Mucosa of stomach (tissue), 1 donor: ENCODE measurements at regions not wholly inside any gene's neighbourhood (a gene's known extent, or its start where the extent isn't known, plus 50 kb on each side); places are given as distances from the start of the nearest gene placed in this dataset.

Source experiments
- H3K27me3 ChIP-seq: one replicate; pipeline ENCODE4 v1.7.0; 2013; ENCODE audit warnings: mild to moderate bottlenecking, low read length; ENCODE audit not compliant: control insufficient read depth, insufficient read depth
- H3K36me3 ChIP-seq: one replicate; pipeline ENCODE4 v1.7.0; 2013; ENCODE audit warnings: low read length; ENCODE audit not compliant: control insufficient read depth, insufficient read depth
- H3K4me1 ChIP-seq: one replicate; pipeline ENCODE4 v1.7.0; 2013; ENCODE audit warnings: mild to moderate bottlenecking, low read length; ENCODE audit not compliant: control insufficient read depth, insufficient read depth
- H3K4me3 ChIP-seq: one replicate; pipeline ENCODE4 v1.7.0; 2013; ENCODE audit warnings: low read length
- H3K9ac ChIP-seq: one replicate; pipeline ENCODE4 v1.7.0; 2013; ENCODE audit warnings: mild to moderate bottlenecking, low read length, moderate library complexity
- H3K9me3 ChIP-seq: one replicate; pipeline ENCODE4 v1.7.0; 2013; ENCODE audit warnings: mild to moderate bottlenecking, low read length, moderate library complexity; ENCODE audit not compliant: control insufficient read depth
- donor health status: Pancreatic carcinoma.

- no peaks in the 10 kb centered on the region for H3K4me1 ChIP-seq
- no peaks in the 10 kb centered on the region for H3K27me3 ChIP-seq
- no peaks in the 10 kb centered on the region for H3K9me3 ChIP-seq
- no peak overlapping the region for H3K9ac ChIP-seq
- no peak overlapping the region for H3K4me3 ChIP-seq
- no peaks in the 10 kb centered on the region for H3K36me3 ChIP-seq
Measured at GRCh38 chr2:58533376-58533775, 292.3 kb upstream of the FANCL start.

DNA sequence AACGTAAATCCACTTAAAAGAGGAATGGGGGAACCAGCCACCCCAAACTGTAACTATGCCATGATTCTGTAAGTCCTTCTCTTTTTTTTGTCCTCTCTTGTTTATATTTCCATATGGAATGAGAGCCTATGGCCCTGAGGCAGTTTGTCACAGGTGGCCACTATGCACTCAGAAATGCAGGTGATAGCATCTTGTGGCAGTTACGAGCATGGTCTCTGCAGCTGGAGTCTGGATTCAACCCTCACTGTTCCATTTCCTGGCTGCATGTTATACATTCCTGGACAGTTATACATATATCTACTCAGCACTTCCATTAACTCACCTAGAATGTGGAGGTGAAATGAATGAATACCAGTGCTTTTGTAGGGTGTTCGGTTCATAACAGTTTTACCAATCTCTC is 291.5 kb upstream of the FANCL start:
- no peak overlapping the region for H3K9ac ChIP-seq
- H3K9me3 ChIP-seq, result no peaks in the 10 kb centered on the region
- no peaks in the 10 kb centered on the region for H3K36me3 ChIP-seq
- no peaks in the 10 kb centered on the region for H3K27me3 ChIP-seq
- H3K4me3 ChIP-seq, result no peak overlapping the region
- no peaks in the 10 kb centered on the region for H3K4me1 ChIP-seq

DNA sequence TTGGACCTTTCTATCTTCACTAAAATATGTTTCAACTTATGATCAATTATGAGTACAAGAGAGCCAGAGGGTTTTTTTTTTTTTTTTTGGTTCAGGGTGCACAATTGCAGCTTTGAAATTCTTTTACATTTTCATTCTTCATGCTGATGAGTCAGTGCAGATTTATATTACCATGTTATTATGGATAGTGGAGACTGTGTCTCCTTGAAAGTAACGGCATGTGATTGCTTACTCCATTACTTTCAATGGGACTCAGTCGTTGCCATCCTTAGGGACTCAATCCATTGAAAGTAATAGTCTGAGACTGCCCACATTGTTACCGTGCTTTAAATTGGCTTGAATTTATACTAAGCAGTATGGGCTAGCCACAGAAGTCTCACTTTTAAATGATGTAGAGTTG is 286.5 kb upstream of the FANCL start:
- Histone ChIP-seq H3K9me3 (no peaks in the 10 kb centered on the region), H3K4me1 (no peaks in the 10 kb centered on the region), H3K27me3 (no peaks in the 10 kb centered on the region), H3K4me3 (no peak overlapping the region), H3K9ac (no peak overlapping the region), H3K36me3 (no peaks in the 10 kb centered on the region)

- no peak overlapping the region for H3K9ac ChIP-seq
- no peaks in the 10 kb centered on the region for H3K36me3 ChIP-seq
- H3K27me3 ChIP-seq, result no peaks in the 10 kb centered on the region
- no peaks in the 10 kb centered on the region for H3K4me1 ChIP-seq
- no peaks in the 10 kb centered on the region for H3K9me3 ChIP-seq
- H3K4me3 ChIP-seq, result no peak overlapping the region
Measured at GRCh38 chr2:58521803-58522554, 280.9 kb upstream of the FANCL start.

- no peak overlapping the region for H3K4me3 ChIP-seq
- no peaks in the 10 kb centered on the region for H3K9me3 ChIP-seq
- H3K36me3 ChIP-seq, result no peaks in the 10 kb centered on the region
- no peaks in the 10 kb centered on the region for H3K4me1 ChIP-seq
- H3K9ac ChIP-seq, result no peak overlapping the region
- no peaks in the 10 kb centered on the region for H3K27me3 ChIP-seq
Measured at GRCh38 chr2:58520903-58521302, 279.8 kb upstream of the FANCL start.

- H3K27me3 ChIP-seq, result no peaks in the 10 kb centered on the region
- no peaks in the 10 kb centered on the region for H3K9me3 ChIP-seq
- no peak overlapping the region for H3K9ac ChIP-seq
- H3K4me1 ChIP-seq, result no peaks in the 10 kb centered on the region
- no peaks in the 10 kb centered on the region for H3K36me3 ChIP-seq
- no peak overlapping the region for H3K4me3 ChIP-seq
Measured at GRCh38 chr2:58517881-58518280, 276.8 kb upstream of the FANCL start.

- no peaks in the 10 kb centered on the region for H3K27me3 ChIP-seq
- no peak overlapping the region for H3K4me3 ChIP-seq
- no peaks in the 10 kb centered on the region for H3K36me3 ChIP-seq
- no peaks in the 10 kb centered on the region for H3K4me1 ChIP-seq
- no peaks in the 10 kb centered on the region for H3K9me3 ChIP-seq
- H3K9ac ChIP-seq, result no peak overlapping the region
Measured at GRCh38 chr2:58516695-58517094, 275.6 kb upstream of the FANCL start.

DNA sequence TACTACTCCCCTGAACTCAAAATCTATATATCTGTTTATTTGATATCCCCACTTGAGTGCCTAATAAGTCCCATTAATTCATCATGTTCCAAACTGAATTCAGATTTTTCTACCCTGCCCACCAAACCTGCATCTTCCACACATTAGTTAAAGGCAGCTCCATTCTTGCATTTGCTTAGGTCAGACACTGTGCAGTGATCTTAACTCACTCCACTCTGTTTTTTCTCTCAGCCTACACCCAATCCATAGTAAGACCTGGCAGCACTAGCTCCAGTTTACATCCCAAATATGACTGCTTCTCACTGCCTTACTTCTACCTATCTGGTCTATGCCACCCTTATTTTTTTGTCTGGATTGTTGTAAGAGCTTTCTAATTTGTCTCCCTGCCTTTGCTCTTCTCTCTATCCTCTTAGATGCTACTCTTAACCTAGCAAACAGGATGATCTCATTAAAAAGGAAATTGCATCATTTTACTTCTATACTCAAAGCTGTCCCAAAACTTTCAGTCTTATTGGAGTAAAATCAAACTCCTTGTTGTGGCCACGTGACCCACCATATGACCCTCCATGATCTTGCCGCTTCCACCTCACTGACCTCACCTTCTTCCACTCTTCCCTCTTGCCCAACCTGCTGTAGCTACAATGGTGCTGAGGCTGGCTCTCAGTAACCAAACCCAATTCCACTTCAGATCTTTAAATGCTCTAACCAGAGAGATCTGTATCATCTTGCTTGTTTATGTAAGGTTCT is 274.9 kb upstream of the FANCL start:
- Histone ChIP-seq H3K9me3 (no peaks in the 10 kb centered on the region), H3K27me3 (no peaks in the 10 kb centered on the region), H3K9ac (no peak overlapping the region), H3K4me1 (no peaks in the 10 kb centered on the region), H3K36me3 (no peaks in the 10 kb centered on the region), H3K4me3 (no peak overlapping the region)

DNA sequence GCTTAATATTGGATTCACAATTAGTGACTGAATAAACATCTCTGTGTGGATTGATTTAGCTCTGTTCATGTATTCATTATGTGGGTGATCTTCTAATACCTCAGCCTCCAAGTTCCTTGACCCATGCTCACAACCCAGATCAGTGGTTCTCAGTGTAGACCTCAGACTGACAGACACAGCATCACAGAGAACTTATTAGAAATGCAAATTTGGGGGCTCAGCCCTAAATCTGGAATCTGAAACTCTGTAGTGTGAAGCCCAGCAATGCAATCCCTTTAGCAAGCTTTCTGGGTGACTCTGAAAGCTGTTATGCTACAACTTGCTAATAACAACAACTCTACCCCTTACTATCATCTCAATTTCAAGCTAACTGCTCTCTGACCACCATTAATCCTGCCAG is 273.1 kb upstream of the FANCL start:
- no peaks in the 10 kb centered on the region for H3K36me3 ChIP-seq
- H3K4me1 ChIP-seq, result no peaks in the 10 kb centered on the region
- no peaks in the 10 kb centered on the region for H3K9me3 ChIP-seq
- H3K27me3 ChIP-seq, result no peaks in the 10 kb centered on the region
- no peak overlapping the region for H3K4me3 ChIP-seq
- H3K9ac ChIP-seq, result no peak overlapping the region

DNA sequence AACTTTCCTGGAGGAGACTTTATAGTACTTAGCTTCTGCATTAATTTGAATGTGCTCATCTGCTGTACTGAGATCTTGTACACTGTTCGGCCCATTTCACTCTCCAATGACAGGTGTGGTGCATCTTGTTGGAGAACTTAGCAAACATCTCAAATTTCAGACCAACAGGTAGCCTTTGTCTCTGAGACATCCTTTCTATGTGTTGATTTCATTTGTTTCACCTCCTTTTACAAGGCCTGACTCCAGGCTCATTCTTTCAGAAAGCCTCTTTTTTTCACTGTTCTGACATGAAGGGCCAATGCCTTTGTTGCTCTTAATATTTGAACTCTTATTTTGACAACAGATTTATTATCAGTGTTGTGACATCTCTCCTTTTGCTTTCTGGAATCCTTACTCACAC is 271.8 kb upstream of the FANCL start:
- Histone ChIP-seq H3K27me3 (no peaks in the 10 kb centered on the region), H3K4me3 (no peak overlapping the region), H3K9me3 (no peaks in the 10 kb centered on the region), H3K4me1 (no peaks in the 10 kb centered on the region), H3K9ac (no peak overlapping the region), H3K36me3 (no peaks in the 10 kb centered on the region)

DNA sequence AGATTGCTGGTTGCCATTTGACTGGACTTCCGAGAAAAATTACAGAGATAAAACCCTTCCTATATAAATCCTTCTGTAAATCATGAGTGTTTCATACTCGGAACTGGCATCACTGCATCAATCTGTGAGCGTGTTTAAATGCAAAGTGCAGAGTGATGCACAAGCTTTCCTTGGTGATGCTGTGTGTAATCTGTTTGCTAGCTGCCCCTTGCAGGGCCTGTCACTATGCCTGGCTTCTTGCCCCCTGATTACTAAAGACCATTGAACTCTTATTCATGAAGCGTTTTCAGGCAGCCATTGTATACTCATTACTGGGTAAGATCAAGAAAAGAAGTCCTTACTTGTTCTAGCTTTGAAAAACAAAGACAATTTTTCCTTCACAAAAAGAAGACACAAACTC is 266.9 kb upstream of the FANCL start:
- Histone ChIP-seq H3K9ac (no peak overlapping the region), H3K4me3 (no peak overlapping the region), H3K4me1 (no peaks in the 10 kb centered on the region), H3K36me3 (no peaks in the 10 kb centered on the region), H3K27me3 (no peaks in the 10 kb centered on the region), H3K9me3 (no peaks in the 10 kb centered on the region)

GRCh38 chr2:58503918-58504317 is 262.8 kb upstream of the FANCL start:
- Histone ChIP-seq H3K9ac (no peak overlapping the region), H3K4me3 (no peak overlapping the region)

More at GRCh38 chr2:58503918-58504317, 262.8 kb upstream of the FANCL start:
- H3K4me1 ChIP-seq, result no peaks in the 10 kb centered on the region
- H3K9me3 ChIP-seq, result no peaks in the 10 kb centered on the region
- H3K27me3 ChIP-seq, result no peaks in the 10 kb centered on the region
- no peaks in the 10 kb centered on the region for H3K36me3 ChIP-seq
